Right ventricle myocardium superior (tissue), 1 donor: ENCODE measurements at regions not wholly inside any gene's neighbourhood (a gene's known extent, or its start where the extent isn't known, plus 50 kb on each side); places are given as distances from the start of the nearest gene placed in this dataset.
A peak's percentile ranks its signal among the peaks of the same experiment; 100 is the strongest.
"Not testable (repeated sequence)": the region's sequence is repeated elsewhere in the genome, so short reads cannot be mapped to it uniquely, and the experiment has no call there.

Source experiments
- ATAC-seq: fragments of 200-7000 bp; cut with Tn5 transposase; one replicate; pipeline ENCODE4 v1.9.1; 2020; ENCODE audit warnings: mild to moderate bottlenecking; ENCODE audit not compliant: poor library complexity
- DNase-seq: peaks from one replicate; pipeline ENCODE4 v3.0.0-alpha.2; 2020
- intact Hi-C: fragments of 100-400 bp; cut with DNase I; formaldehyde crosslinking; loops from one replicate; pipeline ENCODE4 v1.11.2; 2022
- donor health status: DM: no; HTN: yes; CAD: no; lungs with severe emphysema.

DNA sequence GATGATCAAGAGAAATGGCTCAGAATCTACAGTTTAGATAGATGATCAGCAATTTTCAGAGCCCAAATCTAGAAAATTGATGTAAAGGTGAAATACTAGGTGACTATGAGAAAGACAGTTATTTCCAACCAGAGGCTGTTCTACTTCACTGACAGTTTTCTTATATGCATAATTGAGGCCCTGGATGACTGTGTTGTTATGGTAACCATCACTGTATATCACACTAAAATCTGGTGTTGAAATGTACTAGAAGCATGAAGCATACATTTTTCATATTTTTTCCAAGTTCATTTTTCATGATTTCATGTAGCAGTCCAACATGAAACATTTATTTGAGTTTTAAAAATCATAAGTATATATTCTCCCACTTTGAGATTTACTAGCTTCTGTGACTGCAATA is 87.4 kb downstream of the ATXN3L start:
- intact Hi-C loops: no loop called here
- no peak for ATAC-seq

DNA sequence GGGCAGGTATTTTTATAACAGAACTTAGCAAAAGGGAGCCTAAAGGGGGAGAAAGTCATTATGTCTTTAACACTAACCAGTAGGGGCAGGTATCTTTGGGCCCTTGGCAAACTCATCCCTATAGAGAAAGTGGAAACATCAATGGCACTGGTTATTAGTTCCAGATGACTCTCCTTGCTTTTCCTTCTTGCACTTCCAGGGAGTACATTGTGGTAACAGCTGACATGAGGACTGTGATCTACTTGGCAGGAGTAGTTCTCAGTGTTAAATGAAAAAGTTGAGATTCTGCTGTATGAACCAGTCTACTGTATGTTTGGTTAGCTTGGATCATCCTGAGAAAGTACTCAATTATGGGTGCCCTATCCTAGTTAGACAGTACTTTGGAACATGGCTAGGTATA is 93.6 kb downstream of the ATXN3L start:
- DNase-seq: no peak
- intact Hi-C loops: no loop called here
- ATAC-seq: no peak

More for the DNA sequence above, 87.4 kb downstream of the ATXN3L start:
- DNase-seq: no peak

DNA sequence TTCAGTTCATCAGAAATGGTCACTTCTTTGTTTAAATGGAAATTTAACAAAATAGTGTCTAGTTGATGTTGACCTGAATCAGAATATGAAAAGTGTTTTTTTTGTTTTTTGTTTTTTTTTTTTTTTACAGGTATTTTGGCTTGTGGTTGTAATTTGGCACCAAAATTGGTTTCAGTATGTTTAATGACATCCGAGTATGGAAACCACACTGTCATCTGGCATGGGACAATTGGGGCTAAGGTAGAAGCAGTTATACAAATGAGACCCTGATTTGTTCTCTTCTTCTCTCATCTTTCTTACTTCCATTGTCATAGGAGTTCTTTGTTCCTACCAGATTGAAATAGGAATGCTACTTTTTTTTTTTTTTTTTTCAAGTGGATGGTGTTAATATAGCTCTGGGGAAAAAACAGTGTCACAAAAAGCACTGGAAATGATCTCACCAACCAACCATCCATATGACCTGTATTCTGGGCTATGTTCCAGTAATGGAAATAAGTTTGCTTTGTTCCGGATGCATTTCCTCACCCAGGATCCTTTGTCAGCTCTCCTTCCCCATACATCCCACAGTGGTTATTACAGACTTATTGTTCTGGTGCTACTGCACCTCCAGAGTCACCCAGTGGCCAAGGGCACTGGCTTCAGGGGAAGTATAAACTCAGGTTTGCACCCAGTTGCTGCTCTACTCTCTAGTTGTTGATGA is 95.8 kb downstream of the ATXN3L start:
- DNase-seq (no peak), ATAC-seq (peak; percentile 60)
- intact Hi-C loops: no loop called here

DNA sequence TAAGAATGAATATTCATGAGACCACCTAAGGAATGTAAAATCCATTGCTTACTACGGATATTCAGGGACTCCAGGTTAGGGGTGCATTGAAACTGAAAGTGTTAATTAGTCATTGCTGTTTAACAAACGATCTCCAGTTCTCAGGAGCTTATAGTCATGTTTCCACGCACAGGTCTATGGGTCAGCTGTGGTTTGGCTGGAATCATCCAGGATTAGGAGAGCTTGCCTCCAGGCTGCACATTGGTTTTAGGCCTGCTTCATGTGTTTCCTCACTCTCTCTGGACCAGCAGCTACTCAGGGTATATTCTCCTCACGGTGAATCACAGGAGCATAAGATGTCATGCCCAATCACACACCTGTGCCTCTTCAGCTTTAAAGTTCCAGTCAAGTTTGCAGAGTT is 98.9 kb downstream of the ATXN3L start:
- intact Hi-C loops: no loop called here
- no peak for ATAC-seq
- DNase-seq: no peak

DNA sequence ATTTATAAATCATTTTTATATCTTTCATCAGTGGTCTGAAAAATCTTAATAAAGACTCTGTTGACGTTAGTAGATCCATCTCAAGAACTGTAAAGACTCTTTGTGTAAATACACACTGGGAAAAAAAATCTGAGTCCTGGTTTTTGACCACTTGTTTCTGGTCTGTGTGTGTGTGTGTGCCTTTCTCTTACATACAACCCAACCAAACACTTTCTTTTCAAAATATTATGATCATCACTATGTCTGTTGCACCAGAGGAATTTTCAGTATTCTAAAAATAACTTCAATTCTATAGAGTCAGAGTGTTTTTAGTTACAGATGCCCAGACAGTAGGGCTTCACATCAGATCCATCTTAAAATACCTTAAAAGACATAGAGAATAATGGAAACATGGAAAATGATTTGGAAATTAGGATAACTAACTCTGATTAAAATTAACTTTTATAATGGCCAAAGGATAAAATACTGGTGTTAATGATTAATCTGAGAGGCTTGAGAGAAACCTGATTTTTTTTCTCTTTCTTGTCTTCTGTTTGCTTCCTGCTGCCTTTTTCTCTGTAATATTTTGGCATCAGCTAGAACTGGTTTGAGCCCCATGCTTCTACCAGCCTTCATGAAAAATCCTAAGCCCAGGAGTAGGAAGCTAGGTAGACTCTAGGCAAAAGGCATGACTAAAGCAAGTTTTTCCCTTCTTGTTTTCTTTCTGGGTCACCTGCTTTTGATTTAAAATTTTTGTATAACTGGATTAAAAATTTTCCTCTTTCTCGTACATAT is 99.7 kb downstream of the ATXN3L start:
- intact Hi-C loops: no loop called here
- DNase-seq: no peak
- no peak for ATAC-seq

DNA sequence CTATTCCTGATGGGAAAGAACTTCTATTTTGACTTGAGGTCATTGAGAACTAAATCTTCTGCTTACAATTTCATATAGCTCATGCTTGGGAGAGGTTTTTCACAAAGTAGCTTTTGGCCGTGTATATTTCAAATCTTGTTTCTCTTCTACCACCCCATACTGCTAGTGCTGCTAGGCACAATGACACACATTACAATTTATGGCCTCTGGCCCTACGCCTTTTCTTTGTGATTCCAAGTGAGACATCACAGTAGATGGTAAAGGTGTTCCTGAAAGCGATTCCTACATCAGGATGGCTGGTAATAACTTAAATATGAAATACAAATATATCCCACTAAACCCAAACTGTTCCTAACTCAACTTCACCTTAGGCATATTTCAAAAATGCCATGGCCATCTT is 101.1 kb downstream of the ATXN3L start:
- ATAC-seq (no peak), DNase-seq (no peak)
- intact Hi-C loops: no loop called here

DNA sequence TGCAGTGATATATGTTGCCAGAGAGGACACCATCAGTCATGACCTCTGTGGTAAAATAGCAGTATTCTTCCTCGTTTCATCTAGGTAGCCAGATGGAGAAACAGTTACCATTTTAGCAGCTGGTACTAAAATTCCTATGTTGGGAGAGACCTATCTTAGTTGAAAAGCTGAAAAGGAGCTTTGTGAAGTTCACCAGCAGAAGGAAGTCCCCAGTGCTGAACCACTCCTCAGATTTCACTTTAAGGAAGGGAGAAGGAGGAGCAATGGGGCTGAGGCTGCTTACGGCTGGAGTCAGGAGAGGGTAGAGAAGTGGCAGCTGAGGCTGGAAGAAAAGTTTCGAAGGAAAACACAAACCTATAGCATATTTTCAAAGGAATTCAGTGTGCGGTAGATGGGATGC is 103.7 kb downstream of the ATXN3L start:
- DNase-seq (no peak), ATAC-seq (no peak)
- intact Hi-C loops: no loop called here

DNA sequence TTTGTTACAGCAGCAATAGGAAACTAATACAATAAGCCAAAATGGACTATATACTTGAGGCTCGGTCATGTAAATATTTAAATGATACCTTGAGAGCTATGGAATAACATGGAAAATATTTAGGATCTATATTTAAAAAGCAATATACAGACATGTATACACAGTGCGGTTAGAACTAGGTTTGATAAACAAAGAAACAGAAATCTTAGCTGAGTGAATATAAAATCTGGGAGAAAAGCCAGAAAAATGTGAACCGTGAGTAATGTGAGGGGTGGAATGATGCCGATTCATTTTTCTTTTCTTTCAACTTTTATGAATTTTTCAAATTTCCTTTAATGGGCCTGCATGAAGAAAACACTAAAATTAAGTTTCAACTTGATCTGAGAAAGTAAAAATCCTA is 104.1 kb downstream of the ATXN3L start:
- intact Hi-C loops: no loop called here
- ATAC-seq: no peak
- no peak for DNase-seq

DNA sequence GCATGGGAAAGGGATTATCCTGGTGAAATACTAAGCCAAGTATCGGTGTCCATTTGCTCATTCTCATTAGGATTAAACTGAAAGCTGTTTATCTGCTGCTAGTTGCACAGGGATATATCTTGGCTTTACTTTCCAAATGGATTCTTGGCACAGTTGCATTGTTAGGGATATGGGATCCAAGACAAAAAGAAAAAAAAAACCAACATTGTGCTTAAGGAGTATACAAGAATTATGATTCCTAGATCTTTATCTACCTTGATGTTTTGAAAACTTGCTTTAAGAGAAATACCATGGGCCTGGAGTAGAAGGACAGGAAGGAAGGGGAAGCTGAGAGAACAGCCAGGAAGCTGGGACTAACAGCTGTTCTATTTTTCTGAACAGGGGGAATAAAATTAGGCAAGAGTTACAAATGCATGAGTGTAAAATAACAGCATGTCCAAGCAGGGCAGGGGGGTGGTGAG is 107.6 kb downstream of the ATXN3L start:
- peak; percentile 63 for ATAC-seq
- intact Hi-C loops: no loop called here
- DNase-seq: no peak

DNA sequence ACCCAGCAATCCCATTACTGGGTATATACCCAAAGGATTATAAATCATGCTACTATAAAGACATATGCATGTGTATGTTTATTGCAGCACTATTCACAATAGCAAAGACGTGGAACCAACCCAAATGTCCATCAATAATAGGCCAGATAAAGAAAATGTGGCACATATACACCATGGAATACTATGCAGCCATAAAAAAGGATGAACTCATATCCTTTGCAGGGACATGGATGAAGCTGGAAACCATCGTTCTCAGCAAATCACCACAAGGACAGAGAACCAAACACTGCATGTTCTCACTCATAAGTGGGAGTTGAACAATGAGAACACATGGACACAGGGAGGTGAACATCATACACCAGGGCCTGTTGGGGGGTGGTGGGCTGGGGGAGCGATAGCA is 109.7 kb downstream of the ATXN3L start:
- DNase-seq, intact Hi-C loops, ATAC-seq: not testable (repeated sequence)

DNA sequence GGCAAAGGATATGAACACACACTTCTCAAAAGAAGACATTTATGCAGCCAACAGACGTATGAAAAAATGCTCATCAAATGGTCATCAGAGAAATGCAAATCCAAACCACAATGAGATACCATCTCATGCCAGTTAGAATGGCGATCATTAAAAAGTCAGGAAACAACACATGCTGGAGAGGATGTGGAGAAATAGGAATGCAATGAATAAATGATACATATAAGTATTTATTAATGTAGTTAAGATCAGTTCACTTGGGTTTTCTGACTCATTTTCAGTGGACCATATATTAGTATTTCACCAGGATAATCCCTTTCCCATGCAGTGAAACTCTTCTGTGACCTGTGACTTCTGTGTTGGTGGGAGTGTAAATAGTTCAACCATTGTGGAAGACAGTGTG is 110.1 kb downstream of the ATXN3L start:
- DNase-seq, intact Hi-C loops, ATAC-seq: not testable (repeated sequence)

DNA sequence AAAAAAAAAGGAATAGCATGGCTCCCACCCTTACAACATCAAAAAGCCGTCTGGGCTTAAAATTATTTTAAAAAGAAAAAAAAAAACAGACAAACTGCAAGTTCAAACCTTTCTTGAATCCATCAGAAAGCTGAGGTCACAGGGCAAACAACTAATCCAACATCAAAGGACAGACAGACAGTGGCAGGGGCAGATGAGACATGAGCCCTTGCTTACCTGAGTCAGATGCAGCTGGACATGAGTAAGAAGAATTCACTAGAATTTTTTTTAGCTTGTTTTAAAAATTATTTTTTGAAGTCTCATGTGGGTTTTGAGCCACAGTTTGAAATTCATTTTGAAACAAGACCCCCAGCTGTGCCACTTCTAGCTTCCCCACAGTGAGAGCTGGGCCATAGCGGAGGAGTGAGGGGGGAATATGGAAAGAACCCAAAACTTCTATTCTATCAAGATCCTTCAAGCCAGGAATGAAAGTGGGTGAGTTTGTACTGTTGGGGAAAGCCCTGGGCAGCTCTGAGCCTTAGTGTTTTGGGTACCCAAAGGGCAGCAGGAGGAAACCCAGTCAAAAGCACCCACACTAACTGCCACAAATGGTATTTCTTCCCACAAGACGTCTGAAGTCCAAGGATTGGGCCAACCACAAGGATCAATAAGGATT is 111.4 kb downstream of the ATXN3L start:
- intact Hi-C loops: no loop called here
- DNase-seq (no peak), ATAC-seq (no peak)

DNA sequence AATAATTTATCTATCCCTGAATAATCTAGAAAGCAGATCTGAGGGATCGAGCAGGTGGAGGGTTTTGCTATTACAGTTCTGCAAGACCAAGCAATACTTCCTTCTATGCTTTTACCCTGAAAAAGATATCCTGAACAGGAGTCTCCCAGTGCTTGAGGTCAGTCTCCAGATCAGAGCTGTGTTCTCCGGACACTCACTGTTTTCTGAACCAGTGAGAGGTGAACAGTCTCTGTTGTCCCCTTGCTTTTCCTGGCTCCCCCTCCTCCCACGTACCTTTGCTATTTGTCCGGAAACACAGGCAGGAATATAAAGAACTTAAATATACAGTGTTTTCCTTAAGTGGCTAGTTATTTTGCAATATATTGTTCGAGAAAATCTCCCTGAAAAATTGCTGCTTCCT is 116.6 kb downstream of the ATXN3L start:
- ATAC-seq (no peak), DNase-seq (no peak)
- intact Hi-C loops: no loop called here

DNA sequence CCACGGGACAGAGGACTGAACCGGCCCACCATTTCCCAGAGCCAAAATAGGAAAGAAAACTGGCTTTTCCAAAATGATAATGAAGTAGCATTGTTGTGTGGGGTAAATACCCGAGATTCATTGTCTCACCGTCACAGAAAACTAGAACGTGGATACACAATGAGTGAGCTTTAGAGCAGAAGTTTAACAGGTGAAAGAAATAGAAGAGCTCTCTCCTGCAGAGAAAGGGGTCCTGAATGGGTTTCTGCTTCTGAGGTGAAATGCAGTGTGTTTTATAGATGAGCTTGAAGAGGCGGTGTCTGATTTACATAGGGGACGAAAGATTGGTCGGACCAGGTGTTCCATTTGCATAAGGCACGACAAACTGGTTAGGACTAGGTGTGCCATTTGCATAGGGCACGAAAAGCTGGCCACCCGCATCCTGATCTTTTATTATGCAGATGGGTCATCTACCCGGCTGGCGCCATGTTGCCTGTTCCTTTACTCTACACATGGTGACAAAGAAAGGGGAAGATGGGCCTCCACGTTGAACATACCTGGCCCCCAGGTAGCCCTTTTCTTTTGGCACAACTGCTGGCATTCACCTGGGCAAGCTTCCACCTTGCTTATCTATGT is 118.1 kb downstream of the ATXN3L start:
- ATAC-seq (no peak), DNase-seq (no peak)
- intact Hi-C loops: no loop called here

DNA sequence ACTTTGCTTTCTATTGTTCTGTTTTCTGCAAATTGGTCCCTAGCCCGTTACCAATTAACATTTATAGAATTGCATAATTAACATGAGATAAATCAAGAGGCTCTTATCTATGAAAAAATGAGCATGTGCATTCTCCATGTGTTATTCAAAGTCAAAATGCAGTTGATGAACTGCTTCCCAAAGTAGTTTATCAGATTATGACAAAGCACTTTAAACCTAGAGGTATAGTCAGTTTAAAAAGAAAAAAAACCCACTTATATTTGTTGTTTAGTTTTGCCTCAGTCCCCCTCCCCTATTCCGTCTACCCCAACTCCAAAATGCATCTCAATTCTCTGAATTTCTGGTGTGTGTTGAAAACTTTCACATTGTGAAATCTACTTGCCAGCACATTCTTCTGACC is 119.5 kb downstream of the ATXN3L start:
- ATAC-seq (no peak), DNase-seq (no peak)
- intact Hi-C loops: no loop called here

DNA sequence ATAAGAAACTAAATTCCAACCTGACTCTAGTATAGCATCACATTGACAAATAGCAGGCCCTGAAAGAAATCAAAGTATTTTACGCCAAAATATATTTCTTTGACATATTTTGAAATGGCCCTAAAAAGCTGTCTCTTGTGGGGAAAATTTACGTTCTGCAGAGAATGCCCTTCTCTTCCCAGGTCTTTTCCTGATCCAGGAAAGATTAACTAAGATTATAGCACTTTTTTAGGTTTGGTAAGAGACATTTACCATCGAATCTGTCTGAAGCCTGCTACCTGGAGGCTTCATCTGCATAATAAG is 121.1 kb downstream of the ATXN3L start:
- no peak for ATAC-seq
- no peak for DNase-seq
- intact Hi-C loops: no loop called here

DNA sequence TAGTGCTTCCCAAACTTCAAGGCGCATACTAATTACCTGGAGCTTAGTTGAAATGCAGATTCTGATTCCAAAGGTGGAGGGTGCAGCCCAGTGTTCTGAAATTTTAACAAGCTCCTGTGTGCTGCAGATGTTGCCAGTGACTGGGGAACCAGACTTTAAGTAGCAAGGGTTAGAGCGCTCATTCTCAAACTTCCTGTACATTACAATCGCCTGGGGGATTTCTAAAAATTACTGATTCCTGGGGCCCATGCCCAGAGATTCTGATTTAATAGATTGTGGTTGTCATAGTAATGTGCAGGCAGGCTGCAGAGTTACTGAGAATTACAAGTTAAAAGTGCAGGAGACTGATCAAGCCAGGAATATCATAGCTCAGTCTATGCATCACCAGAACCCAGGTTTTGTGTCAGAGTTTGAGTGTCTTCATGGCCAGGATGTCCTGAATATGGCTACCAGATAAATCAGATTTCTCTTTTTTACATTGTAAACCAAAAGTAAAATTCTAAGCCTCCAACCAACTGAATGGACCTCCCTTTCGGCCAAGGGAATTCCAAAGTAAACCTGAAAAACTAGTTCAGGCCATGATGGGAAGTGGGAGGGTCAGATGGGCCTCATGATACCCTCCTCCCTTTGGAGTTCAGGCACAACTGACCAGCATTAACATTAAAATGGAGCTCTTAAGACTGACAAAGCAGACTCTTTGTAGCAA is 121.6 kb downstream of the ATXN3L start:
- intact Hi-C loops: no loop called here
- DNase-seq (no peak), ATAC-seq (no peak)

DNA sequence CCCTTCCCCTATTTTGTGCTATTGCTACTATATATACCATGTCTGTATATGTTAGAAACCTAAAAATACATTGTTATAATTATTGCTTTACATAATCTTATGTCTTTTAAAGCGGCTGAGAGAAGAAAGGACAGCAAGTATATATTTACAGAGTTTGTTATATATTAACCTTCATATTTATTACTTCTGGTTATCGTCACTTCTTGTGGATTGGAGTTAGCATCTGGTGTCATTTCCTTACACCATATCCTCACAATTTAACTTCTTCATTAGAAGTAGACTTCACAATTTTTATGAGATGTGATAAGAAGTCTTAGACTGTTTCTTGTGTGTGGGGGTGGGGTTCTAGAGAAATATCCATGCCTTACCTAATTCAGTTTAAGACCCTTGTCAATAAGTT is 123.1 kb downstream of the ATXN3L start:
- intact Hi-C loops: no loop called here
- ATAC-seq (no peak), DNase-seq (no peak)

DNA sequence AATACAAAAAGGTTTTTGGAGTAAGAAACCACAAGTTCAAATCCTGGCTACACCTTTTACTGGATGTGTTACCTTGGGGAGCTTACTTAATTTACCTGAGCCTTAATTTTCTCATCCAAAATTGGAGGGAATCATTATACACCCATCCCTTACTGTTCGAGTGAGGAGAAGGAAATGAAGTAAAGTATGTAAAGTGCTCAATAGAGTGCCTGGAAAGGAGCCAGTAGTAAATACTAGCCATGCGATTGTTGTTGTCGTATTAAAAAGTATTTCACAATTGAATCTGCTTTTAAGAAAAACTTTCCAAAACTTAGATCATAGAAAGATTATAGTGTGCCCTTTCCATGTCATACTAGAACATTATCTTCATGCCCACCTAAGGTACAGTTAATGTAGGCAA is 124.5 kb downstream of the ATXN3L start:
- no peak for DNase-seq
- no peak for ATAC-seq
- intact Hi-C loops: no loop called here
